ENCODE measurements at regions not wholly inside any gene's neighbourhood (a gene's known extent, or its start where the extent isn't known, plus 50 kb on each side); places are given as distances from the start of the nearest gene placed in this dataset.
"Not testable (repeated sequence)": the region's sequence is repeated elsewhere in the genome, so short reads cannot be mapped to it uniquely, and the experiment has no call there.

DNA sequence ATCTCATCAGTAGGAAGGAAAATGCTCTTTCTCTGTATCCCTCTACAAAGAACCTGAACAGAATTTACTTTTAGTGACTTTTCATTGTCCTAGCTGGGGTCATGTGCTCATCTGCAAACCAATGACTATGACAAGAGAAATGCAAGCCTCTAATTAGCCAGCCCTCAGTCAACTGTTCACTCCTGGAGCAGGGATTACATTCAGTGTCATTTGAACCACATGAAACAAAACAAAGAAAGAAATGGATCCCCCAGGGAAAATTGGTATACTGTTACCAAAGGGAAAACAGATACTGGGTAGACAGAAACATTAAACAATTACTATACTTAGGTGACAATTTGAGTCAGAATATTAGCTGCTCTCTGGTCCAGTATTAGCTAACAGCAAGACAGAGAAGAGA is 173.6 kb downstream of the RCHY1 start:
- DNase-seq (ENCODE audit: low read depth) = no peak
- Histone ChIP-seq H3K27me3 (replicated peaks; ENCODE audit: control insufficient read depth, insufficient read depth, low read length) (no peaks in the 10 kb centered on the region), H3K4me1 (ENCODE audit: control insufficient read depth, insufficient read depth, low read length) (peaks cover 37% of the 10 kb centered on the region), H3K36me3 (ENCODE audit: control insufficient read depth, insufficient read depth, low read length, severe bottlenecking) (no peaks in the 10 kb centered on the region), H3K9ac (ENCODE audit: low read length) (no peak overlapping the region), H3K4me3 (ENCODE audit: low read length) (no peak overlapping the region), H3K9me3 (ENCODE audit: control insufficient read depth, low read length) (peaks cover 4% of the 10 kb centered on the region)

DNA sequence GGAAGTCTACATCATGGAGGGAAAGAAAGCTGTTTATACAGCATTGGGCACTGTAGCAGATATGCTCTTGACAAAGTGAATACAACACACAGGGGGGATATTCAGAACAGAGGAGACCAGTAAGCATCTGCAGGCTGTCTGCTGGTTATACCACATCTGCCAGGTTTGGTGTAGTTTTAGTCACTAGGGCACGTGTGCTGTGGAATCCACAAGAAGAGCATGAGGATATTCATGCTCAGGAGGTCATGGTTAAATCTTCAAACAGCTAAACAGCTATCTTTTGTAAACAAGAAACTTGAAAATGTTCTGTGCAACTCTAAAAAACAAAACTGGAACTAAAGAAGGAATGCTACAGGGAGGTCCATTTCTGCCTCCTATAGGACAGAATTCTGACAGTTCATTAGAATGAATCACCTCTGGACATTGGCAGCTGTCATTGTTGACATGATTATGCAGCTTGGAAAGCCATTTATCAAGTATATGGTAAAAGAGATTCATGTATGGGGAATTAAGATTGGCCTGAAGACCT is 175.8 kb downstream of the RCHY1 start:
- Histone ChIP-seq H3K9ac (ENCODE audit: low read length) (peak overlapping the region; percentile 74), H3K36me3 (ENCODE audit: control insufficient read depth, insufficient read depth, low read length, severe bottlenecking) (no peaks in the 10 kb centered on the region), H3K27me3 (replicated peaks; ENCODE audit: control insufficient read depth, insufficient read depth, low read length) (no peaks in the 10 kb centered on the region), H3K9me3 (ENCODE audit: control insufficient read depth, low read length) (peaks cover 8% of the 10 kb centered on the region), H3K4me1 (ENCODE audit: control insufficient read depth, insufficient read depth, low read length) (peaks cover 27% of the 10 kb centered on the region), H3K4me3 (ENCODE audit: low read length) (no peak overlapping the region)
- DNase-seq (ENCODE audit: low read depth) = no peak

DNA sequence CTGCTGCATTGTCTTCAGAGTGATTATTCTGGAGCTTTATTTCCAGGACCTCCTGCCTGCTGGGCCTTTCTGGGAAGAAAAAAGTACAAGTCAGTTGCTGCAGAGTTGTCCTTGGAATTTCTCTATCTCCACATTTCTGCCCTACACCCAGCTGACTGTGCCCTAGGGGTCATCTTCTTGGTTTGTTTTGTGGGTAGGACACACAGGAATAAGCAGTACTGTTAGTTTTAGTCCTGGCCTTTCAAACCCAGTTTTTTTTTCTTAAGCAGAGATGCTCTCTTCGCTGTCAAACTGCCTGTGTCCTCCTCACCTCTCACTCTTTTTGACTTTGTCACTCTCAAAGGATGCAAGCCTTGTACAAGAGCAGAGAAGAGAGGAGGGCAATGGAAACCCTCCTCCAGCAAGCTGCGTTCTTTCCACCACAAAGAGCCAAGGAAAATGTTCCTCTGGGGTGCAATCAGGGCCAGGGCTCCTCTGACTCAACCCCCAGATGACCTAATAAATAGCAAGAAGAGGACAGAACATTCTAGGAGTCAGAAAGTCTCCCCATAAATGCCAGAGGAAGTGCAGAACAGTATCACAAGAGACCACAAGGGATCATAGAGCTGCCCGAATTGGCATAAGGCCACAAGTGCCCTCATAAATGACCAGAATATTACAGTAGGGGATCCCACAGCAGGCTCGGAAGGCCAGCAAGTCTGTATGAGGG is 186.2 kb downstream of the RCHY1 start:
- no peaks in the 10 kb centered on the region for H3K27me3 ChIP-seq (replicated peaks; ENCODE audit: control insufficient read depth, insufficient read depth, low read length)
- H3K9me3 ChIP-seq (ENCODE audit: control insufficient read depth, low read length) = peaks cover 19% of the 10 kb centered on the region
- no peak for DNase-seq (ENCODE audit: low read depth)
- peaks cover 57% of the 10 kb centered on the region for H3K4me1 ChIP-seq (ENCODE audit: control insufficient read depth, insufficient read depth, low read length)
- H3K36me3 ChIP-seq (ENCODE audit: control insufficient read depth, insufficient read depth, low read length, severe bottlenecking) = no peaks in the 10 kb centered on the region
- H3K4me3 ChIP-seq (ENCODE audit: low read length) = no peak overlapping the region
- peak overlapping the region; percentile 78 for H3K9ac ChIP-seq (ENCODE audit: low read length)

DNA sequence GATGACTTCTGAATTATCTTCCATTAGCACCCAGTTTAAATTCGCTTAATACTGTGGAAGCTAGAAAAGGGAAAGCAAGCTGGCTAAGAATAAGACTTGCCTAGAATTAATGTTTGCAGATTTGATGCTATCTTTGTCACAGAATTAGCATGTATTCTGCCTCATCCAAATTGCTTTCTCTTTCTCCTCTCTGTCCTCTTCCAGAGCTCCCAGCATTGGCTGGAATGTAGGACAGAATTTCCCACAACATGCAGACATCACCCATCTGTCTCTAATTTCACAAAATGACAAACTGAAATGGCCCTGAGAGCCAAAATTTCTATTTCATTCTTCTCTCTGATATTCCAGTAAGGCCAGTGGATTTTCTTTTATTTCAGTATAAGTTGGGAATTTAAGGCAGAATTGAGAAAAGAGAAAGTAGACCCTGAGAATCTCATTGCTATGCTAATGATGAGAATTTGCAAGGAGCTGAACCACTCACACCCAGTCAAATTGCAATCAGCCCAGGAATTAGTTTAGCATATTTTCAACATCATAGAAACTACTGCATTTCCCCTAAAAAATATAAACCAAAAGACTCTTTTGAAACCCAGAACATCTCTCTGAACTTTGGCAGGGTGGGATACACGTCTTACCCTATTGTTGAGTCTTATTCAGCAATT is 188.8 kb downstream of the RCHY1 start:
- peaks cover 49% of the 10 kb centered on the region for H3K4me1 ChIP-seq (ENCODE audit: control insufficient read depth, insufficient read depth, low read length)
- no peaks in the 10 kb centered on the region for H3K9me3 ChIP-seq (ENCODE audit: control insufficient read depth, low read length)
- no peak overlapping the region for H3K4me3 ChIP-seq (ENCODE audit: low read length)
- peak overlapping the region; percentile 53 for H3K9ac ChIP-seq (ENCODE audit: low read length)
- no peaks in the 10 kb centered on the region for H3K36me3 ChIP-seq (ENCODE audit: control insufficient read depth, insufficient read depth, low read length, severe bottlenecking)
- no peaks in the 10 kb centered on the region for H3K27me3 ChIP-seq (replicated peaks; ENCODE audit: control insufficient read depth, insufficient read depth, low read length)
- no peak for DNase-seq (ENCODE audit: low read depth)

DNA sequence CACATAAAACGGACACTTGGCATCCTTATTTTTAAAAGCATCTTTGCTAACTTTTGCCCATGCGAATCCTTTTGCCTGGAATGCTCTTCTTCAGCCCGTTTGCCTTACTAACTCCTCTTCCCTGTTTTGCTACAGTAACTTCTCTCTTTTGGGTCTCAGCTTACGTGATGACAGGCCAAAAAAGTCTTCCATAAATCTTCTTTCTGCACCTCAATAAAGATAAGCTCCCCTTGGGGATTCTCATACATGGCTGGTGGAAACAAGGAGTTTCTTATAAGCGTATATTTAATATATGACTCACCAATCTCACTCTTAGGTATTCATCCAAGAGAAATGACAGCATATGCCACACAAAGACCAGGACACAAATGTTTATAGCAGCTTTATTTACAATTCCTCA is 192.7 kb downstream of the RCHY1 start:
- Histone ChIP-seq H3K36me3 (ENCODE audit: control insufficient read depth, insufficient read depth, low read length, severe bottlenecking) (no peaks in the 10 kb centered on the region), H3K4me3 (ENCODE audit: low read length) (no peak overlapping the region), H3K9me3 (ENCODE audit: control insufficient read depth, low read length) (no peaks in the 10 kb centered on the region), H3K9ac (ENCODE audit: low read length) (no peak overlapping the region), H3K4me1 (ENCODE audit: control insufficient read depth, insufficient read depth, low read length) (peaks cover 21% of the 10 kb centered on the region), H3K27me3 (replicated peaks; ENCODE audit: control insufficient read depth, insufficient read depth, low read length) (no peaks in the 10 kb centered on the region)
- no peak for DNase-seq (ENCODE audit: low read depth)

DNA sequence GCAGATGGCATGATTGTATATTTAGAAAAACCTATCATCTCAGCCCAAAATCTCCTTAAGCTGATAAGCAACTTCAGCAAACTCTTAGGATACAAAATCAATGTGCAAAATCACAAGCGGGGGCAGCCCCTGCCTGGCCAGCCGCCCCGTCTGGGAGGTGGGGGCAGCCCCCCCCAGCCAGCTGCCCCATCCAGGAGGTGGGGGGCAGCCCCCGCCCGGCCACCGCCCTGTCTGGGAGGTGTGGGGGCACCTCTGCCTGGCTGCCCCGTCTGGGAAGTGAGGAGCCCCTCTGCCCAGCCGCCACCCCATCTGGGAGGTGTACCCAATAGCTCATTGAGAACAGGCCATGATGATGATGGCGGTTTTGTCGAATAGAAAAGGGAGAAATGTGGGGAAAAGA is 196.6 kb downstream of the RCHY1 start:
- not testable (repeated sequence) for H3K9me3 ChIP-seq (ENCODE audit: control insufficient read depth, low read length); H3K27me3 ChIP-seq (replicated peaks; ENCODE audit: control insufficient read depth, insufficient read depth, low read length); H3K36me3 ChIP-seq (ENCODE audit: control insufficient read depth, insufficient read depth, low read length, severe bottlenecking); H3K4me1 ChIP-seq (ENCODE audit: control insufficient read depth, insufficient read depth, low read length); DNase-seq (ENCODE audit: low read depth); H3K4me3 ChIP-seq (ENCODE audit: low read length); H3K9ac ChIP-seq (ENCODE audit: low read length)

DNA sequence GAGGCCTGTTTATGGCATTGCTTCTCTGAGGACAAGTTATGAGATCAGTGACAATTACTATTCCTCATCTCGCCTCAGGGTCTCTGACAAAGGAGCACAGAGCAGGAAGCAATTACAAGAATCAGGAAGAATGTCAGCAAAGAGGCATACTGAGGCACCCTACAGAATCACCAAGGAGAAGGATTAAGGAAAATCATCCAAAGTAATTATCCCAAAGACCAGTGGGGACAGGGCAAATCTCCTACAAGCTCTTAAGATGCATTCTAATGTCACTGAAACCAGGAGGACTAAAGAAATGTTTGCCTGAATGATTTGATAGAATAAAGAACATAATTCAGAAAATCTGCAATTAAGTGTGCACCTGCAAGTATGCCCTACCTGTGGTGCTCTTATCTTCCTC is 206.2 kb downstream of the RCHY1 start:
- H3K36me3 ChIP-seq (ENCODE audit: control insufficient read depth, insufficient read depth, low read length, severe bottlenecking) = no peaks in the 10 kb centered on the region
- H3K27me3 ChIP-seq (replicated peaks; ENCODE audit: control insufficient read depth, insufficient read depth, low read length) = peaks cover 4% of the 10 kb centered on the region
- DNase-seq (ENCODE audit: low read depth) = no peak
- H3K9me3 ChIP-seq (ENCODE audit: control insufficient read depth, low read length) = peaks cover 2% of the 10 kb centered on the region
- H3K9ac ChIP-seq (ENCODE audit: low read length) = no peak overlapping the region
- H3K4me1 ChIP-seq (ENCODE audit: control insufficient read depth, insufficient read depth, low read length) = no peaks in the 10 kb centered on the region
- no peak overlapping the region for H3K4me3 ChIP-seq (ENCODE audit: low read length)

DNA sequence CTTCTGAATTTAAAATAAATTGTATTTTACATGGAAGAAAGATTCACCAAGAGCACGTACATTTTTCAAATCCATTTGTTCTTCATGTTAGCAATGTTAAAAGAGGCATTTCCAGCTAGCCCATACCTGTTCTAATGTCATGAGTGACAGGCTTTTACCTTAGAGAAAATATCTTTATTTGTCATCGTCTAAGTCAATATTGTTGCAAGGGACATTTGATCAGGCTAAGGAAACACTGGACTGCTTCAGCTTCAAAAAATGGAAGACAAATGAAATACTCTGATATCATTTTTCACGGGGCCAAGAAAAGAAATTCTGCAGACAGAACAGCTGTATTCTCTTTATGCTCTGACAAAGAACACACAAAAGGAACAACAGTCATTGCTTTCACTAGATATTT is 207.7 kb downstream of the RCHY1 start:
- no peak for DNase-seq (ENCODE audit: low read depth)
- Histone ChIP-seq H3K4me1 (ENCODE audit: control insufficient read depth, insufficient read depth, low read length) (no peaks in the 10 kb centered on the region), H3K9ac (ENCODE audit: low read length) (no peak overlapping the region), H3K4me3 (ENCODE audit: low read length) (no peak overlapping the region), H3K36me3 (ENCODE audit: control insufficient read depth, insufficient read depth, low read length, severe bottlenecking) (no peaks in the 10 kb centered on the region), H3K27me3 (replicated peaks; ENCODE audit: control insufficient read depth, insufficient read depth, low read length) (peaks cover 4% of the 10 kb centered on the region), H3K9me3 (ENCODE audit: control insufficient read depth, low read length) (peaks cover 2% of the 10 kb centered on the region)

DNA sequence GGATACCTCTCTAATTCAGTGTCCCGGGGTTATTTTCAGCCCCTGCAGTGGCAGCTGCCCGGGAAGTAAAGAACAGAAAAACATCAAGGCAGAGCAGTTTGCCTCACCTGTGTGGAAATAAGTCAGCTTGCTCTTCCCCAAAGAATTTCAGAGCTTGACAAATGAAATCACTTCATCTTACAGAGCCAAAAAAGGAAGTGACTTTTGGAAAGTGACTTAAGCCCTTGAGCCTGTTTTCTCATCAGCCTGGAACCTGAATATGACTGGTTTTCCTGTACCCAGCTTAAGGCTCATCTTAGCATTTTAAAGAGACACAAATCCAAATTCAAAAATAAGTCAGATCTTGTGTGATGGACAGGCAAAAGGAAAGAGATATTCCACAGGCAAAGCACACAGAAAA is 211.6 kb downstream of the RCHY1 start:
- H3K4me1 ChIP-seq (ENCODE audit: control insufficient read depth, insufficient read depth, low read length) = no peaks in the 10 kb centered on the region
- H3K4me3 ChIP-seq (ENCODE audit: low read length) = no peak overlapping the region
- no peaks in the 10 kb centered on the region for H3K9me3 ChIP-seq (ENCODE audit: control insufficient read depth, low read length)
- H3K9ac ChIP-seq (ENCODE audit: low read length) = no peak overlapping the region
- DNase-seq (ENCODE audit: low read depth) = no peak
- peaks cover 4% of the 10 kb centered on the region for H3K27me3 ChIP-seq (replicated peaks; ENCODE audit: control insufficient read depth, insufficient read depth, low read length)
- H3K36me3 ChIP-seq (ENCODE audit: control insufficient read depth, insufficient read depth, low read length, severe bottlenecking) = no peaks in the 10 kb centered on the region

DNA sequence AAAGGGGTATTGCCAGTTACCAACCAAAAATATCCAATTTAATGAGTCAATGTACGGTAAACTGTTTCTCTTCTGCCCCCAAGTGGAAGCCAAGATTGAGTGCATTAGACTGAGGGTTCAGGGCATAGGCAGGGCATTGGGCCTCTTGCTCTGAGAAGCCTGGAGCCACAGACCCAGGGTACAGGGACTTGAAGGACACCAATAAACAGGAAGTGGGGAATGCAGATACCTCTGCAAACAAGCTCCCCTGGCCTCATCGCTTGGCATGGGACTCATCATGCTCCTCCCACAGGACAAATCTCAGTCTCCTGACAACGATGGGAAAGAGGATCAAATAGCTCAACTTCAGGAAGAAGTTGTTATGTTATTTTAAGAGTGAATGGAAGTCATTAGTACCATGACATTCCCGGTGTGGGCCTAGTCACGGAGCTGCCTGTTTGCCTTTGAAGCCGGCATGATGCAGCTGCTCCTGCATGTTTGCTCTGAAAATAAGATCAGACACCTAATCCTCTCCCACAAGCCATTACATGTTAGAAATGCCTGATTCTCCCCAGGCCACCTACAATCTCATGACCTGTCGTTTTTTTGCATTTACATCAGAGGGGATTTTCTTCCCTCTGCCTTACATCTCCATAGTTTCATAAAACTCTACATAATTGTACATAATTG is 224.2 kb downstream of the RCHY1 start:
- peaks cover under 1% of the 10 kb centered on the region for H3K27me3 ChIP-seq (replicated peaks; ENCODE audit: control insufficient read depth, insufficient read depth, low read length)
- H3K9me3 ChIP-seq (ENCODE audit: control insufficient read depth, low read length) = no peaks in the 10 kb centered on the region
- no peaks in the 10 kb centered on the region for H3K36me3 ChIP-seq (ENCODE audit: control insufficient read depth, insufficient read depth, low read length, severe bottlenecking)
- H3K9ac ChIP-seq (ENCODE audit: low read length) = no peak overlapping the region
- H3K4me3 ChIP-seq (ENCODE audit: low read length) = no peak overlapping the region
- peak; percentile 2 for DNase-seq (ENCODE audit: low read depth)
- no peaks in the 10 kb centered on the region for H3K4me1 ChIP-seq (ENCODE audit: control insufficient read depth, insufficient read depth, low read length)

DNA sequence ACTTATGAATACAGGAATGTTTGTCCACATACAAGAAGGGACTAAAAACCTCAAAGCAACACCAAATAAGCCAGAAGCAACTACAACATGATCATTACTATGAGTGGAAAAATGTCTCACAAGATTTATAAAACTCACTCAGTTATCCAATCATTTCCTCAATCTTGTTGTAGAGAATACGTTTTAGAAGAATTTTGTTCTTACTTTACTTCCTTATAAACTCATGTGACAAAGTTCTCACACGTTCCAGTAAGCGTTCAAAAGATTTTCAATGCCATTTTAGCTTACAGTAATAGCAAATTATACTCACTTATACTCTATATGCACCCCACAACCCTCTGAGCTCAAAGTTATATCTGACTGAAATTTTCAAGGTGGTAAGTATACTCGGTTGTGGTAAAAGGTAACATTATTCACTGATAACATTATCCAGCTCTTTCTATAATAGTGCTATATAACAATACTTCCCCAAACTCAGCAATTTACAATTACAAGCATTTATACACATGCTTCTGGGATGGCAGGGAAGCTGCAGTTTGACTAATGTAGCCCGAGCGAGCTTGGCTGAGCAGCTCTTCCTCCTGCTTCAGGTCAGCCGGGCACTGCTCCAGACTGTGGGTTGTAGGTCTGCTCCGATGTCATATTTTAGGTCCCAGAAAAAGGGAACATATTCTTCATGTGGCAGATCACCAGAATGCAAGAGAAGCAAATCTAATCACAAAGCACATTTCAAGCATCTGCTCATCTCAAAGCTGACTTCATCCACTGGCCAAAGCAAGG is 226.3 kb downstream of the RCHY1 start:
- no peaks in the 10 kb centered on the region for H3K36me3 ChIP-seq (ENCODE audit: control insufficient read depth, insufficient read depth, low read length, severe bottlenecking)
- no peaks in the 10 kb centered on the region for H3K9me3 ChIP-seq (ENCODE audit: control insufficient read depth, low read length)

More for the DNA sequence above, 226.3 kb downstream of the RCHY1 start:
- Histone ChIP-seq H3K9ac (ENCODE audit: low read length) (no peak overlapping the region), H3K4me1 (ENCODE audit: control insufficient read depth, insufficient read depth, low read length) (no peaks in the 10 kb centered on the region), H3K27me3 (replicated peaks; ENCODE audit: control insufficient read depth, insufficient read depth, low read length) (peaks cover 4% of the 10 kb centered on the region), H3K4me3 (ENCODE audit: low read length) (no peak overlapping the region)
- no peak for DNase-seq (ENCODE audit: low read depth)
